H1 (cell line): ENCODE measurements at regions not wholly inside any gene's neighbourhood (a gene's known extent, or its start where the extent isn't known, plus 50 kb on each side); places are given as distances from the start of the nearest gene placed in this dataset.

Experiments
- NANOG ChIP-seq: IDR thresholded peaks from 2 replicates; pipeline ENCODE4 v1.6.1; 2011; ENCODE audit warnings: low read length, low read depth, mild to moderate bottlenecking, inconsistent platforms; ENCODE audit not compliant: insufficient read depth, poor library complexity, severe bottlenecking

DNA sequence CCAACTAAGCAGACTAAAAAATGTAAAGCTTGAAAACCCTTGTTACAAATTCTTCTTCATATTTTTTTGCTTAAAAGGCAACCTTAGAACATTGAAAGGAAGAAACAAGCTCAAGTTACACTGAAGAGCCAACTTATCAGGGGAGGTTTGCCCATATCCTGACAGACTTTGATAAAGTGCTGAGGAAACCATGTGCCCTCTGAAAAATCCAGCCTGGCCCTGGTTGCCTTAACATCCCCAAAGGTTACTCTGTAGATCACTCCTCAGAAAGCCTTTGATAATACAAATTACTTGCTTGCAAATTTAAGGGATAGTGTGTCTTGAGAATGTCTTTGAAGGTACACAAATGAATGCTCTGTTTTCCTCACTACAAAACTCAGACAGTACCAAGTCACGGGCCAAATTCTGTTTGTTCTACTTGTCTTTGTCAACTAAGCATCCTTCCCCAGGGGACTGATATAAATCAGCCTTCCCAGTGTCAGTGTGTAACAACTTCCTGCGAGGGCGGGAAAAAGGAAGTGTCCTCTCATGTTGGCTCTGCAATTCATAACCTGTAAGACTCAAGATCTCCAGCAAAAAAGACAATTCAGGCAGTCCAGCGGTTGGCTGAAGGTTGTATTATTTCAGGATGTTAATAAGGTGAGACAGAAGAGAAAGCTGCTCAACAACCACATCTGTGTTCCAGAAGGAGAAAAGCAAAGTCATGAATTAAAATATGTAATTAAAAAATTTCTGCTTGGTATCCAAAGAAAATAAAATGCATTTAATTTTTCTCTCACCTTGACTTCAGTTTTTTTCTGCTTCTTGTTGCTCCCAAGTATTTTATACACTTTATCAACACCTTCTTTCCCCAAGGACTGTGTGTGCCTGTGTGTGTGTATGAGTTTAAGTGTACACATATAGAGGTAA lies 199.9 kb downstream of the PIK3R1 start (continued):
- no peak for TF ChIP-seq NANOG
